SK-N-SH treated with all-trans-retinoic acid at 6 μM for 48 hours (cell line): ENCODE measurements at regions not wholly inside any gene's neighbourhood (a gene's known extent, or its start where the extent isn't known, plus 50 kb on each side); places are given as distances from the start of the nearest gene placed in this dataset.

Experiments
- ATAC-seq: fragments of 200-7000 bp; cut with Tn5 transposase; 3 replicates; pipeline ENCODE4 v1.9.1; 2020; ENCODE audit warnings: mild to moderate bottlenecking, moderate library complexity
- ARNTL ChIP-seq: fragments of 450-650 bp; formaldehyde crosslinking; IDR thresholded peaks from 2 replicates; pipeline ENCODE4 v1.5.0; 2020; ENCODE audit warnings: low read depth, mild to moderate bottlenecking, moderate library complexity, borderline replicate concordance
- BACH2 ChIP-seq: fragments of 250-450 bp; sonication (Bioruptor Pico); IDR thresholded peaks from 2 replicates; pipeline ENCODE4 v1.9.0; 2021; ENCODE audit warnings: mild to moderate bottlenecking, borderline replicate concordance
- CREB5 ChIP-seq: fragments of 250-450 bp; sonication (Bioruptor Pico); IDR thresholded peaks from 2 replicates; pipeline ENCODE4 v1.5.1; 2020; ENCODE audit warnings: low read depth, mild to moderate bottlenecking, moderate library complexity
- ESRRG ChIP-seq: fragments of 250-450 bp; sonication (Bioruptor Pico); IDR thresholded peaks from 2 replicates; pipeline ENCODE4 v1.6.1; 2021; ENCODE audit warnings: mild to moderate bottlenecking
- GLIS3 ChIP-seq: fragments of 250-450 bp; sonication (Bioruptor Pico); IDR thresholded peaks from 2 replicates; pipeline ENCODE4 v1.5.0; 2020; ENCODE audit warnings: mild to moderate bottlenecking, moderate library complexity
- ISL1 ChIP-seq: fragments of 250-450 bp; sonication (Bioruptor Pico); IDR thresholded peaks from 2 replicates; pipeline ENCODE4 v2.1.2; 2022; ENCODE audit warnings: mild to moderate bottlenecking, moderate library complexity
- OSR1 ChIP-seq: fragments of 250-450 bp; sonication (Bioruptor Pico); IDR thresholded peaks from 2 replicates; pipeline ENCODE4 v1.8.0; 2022; ENCODE audit warnings: moderate library complexity, mild to moderate bottlenecking, inconsistent platforms
- POU6F1 ChIP-seq: fragments of 250-450 bp; sonication (Bioruptor Pico); IDR thresholded peaks from 2 replicates; pipeline ENCODE4 v1.8.0; 2021; ENCODE audit warnings: low read depth, mild to moderate bottlenecking, moderate library complexity, borderline replicate concordance
- PPARA ChIP-seq: fragments of 250-450 bp; sonication (Bioruptor Pico); IDR thresholded peaks from 2 replicates; pipeline ENCODE4 v1.5.0; 2020; ENCODE audit warnings: mild to moderate bottlenecking, borderline replicate concordance
- RARB ChIP-seq: fragments of 250-450 bp; sonication (Bioruptor Pico); IDR thresholded peaks from 2 replicates; pipeline ENCODE4 v1.8.0; 2021; ENCODE audit warnings: mild to moderate bottlenecking, moderate library complexity
- SNAI2 ChIP-seq: fragments of 250-450 bp; sonication (Bioruptor Pico); IDR thresholded peaks from 2 replicates; pipeline ENCODE4 v1.5.0; 2020; ENCODE audit warnings: mild to moderate bottlenecking, moderate library complexity
- TCF4 ChIP-seq: fragments of 250-450 bp; sonication (Bioruptor Pico); IDR thresholded peaks from 2 replicates; pipeline ENCODE4 v1.8.0; 2021; ENCODE audit warnings: mild to moderate bottlenecking, moderate library complexity, borderline replicate concordance
- TOX ChIP-seq: fragments of 250-450 bp; sonication (Bioruptor Pico); IDR thresholded peaks from 2 replicates; pipeline ENCODE4 v1.8.0; 2021; ENCODE audit warnings: mild to moderate bottlenecking, moderate library complexity, borderline replicate concordance
- TSHZ2 ChIP-seq: fragments of 250-450 bp; sonication (Bioruptor Pico); IDR thresholded peaks from 2 replicates; pipeline ENCODE4 v1.5.0; 2020; ENCODE audit warnings: mild to moderate bottlenecking, moderate library complexity
- ZFP3 ChIP-seq: fragments of 250-450 bp; sonication (Bioruptor Pico); IDR thresholded peaks from 2 replicates; pipeline ENCODE4 v1.5.0; 2020; ENCODE audit warnings: mild to moderate bottlenecking, moderate library complexity
- ZFP30 ChIP-seq: fragments of 450-650 bp; formaldehyde crosslinking; IDR thresholded peaks from 2 replicates; pipeline ENCODE4 v1.5.0; 2022; ENCODE audit warnings: mild to moderate bottlenecking, moderate library complexity
- ZNF565 ChIP-seq: fragments of 450-650 bp; formaldehyde crosslinking; conservative IDR thresholded peaks from 2 replicates; pipeline ENCODE4 v1.5.0; 2020; ENCODE audit warnings: low read depth, mild to moderate bottlenecking, moderate library complexity
- ZNF70 ChIP-seq: fragments of 450-650 bp; formaldehyde crosslinking; IDR thresholded peaks from 2 replicates; pipeline ENCODE4 v1.5.0; 2020; ENCODE audit warnings: mild to moderate bottlenecking, moderate library complexity
- ZNF8 ChIP-seq: fragments of 450-650 bp; formaldehyde crosslinking; IDR thresholded peaks from 2 replicates; pipeline ENCODE4 v1.5.0; 2020; ENCODE audit warnings: mild to moderate bottlenecking, moderate library complexity
- TF ChIP-seq, protein P1 (sequence below): fragments of 250-450 bp; sonication (Bioruptor Pico); IDR thresholded peaks from 2 replicates; pipeline ENCODE4 v1.8.0; 2020; ENCODE audit warnings: mild to moderate bottlenecking, moderate library complexity, borderline replicate concordance
- TF ChIP-seq, protein P2 (sequence below): fragments of 250-450 bp; sonication (Bioruptor Pico); IDR thresholded peaks from 2 replicates; pipeline ENCODE4 v1.5.1; 2021; ENCODE audit warnings: mild to moderate bottlenecking, moderate library complexity

GRCh38 chr11:119902656-119903231 is 173.7 kb upstream of the NECTIN1 start:
- TF ChIP-seq TCF4 (CRISPR knock-in tag) (no peak), ZFP3 (CRISPR knock-in tag) (no peak), SNAI2 (CRISPR knock-in tag) (no peak), POU6F1 (CRISPR knock-in tag) (no peak), BACH2 (no peak), OSR1 (no peak), GLIS3 (no peak), PPARA (no peak), ZNF565 (no peak), TSHZ2 (no peak), RARB (no peak), ESRRG (CRISPR knock-in tag) (no peak), ISL1 (CRISPR knock-in tag) (no peak), CREB5 (CRISPR knock-in tag) (no peak), TOX (CRISPR knock-in tag) (no peak), ZNF70 (no peak), ARNTL (CRISPR knock-in tag) (no peak), ZNF8 (CRISPR knock-in tag) (no peak)
- TF ChIP-seq, protein P1, sequence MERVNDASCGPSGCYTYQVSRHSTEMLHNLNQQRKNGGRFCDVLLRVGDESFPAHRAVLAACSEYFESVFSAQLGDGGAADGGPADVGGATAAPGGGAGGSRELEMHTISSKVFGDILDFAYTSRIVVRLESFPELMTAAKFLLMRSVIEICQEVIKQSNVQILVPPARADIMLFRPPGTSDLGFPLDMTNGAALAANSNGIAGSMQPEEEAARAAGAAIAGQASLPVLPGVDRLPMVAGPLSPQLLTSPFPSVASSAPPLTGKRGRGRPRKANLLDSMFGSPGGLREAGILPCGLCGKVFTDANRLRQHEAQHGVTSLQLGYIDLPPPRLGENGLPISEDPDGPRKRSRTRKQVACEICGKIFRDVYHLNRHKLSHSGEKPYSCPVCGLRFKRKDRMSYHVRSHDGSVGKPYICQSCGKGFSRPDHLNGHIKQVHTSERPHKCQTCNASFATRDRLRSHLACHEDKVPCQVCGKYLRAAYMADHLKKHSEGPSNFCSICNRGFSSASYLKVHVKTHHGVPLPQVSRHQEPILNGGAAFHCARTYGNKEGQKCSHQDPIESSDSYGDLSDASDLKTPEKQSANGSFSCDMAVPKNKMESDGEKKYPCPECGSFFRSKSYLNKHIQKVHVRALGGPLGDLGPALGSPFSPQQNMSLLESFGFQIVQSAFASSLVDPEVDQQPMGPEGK (CRISPR knock-in tag) = no peak
- TF ChIP-seq, protein P2, sequence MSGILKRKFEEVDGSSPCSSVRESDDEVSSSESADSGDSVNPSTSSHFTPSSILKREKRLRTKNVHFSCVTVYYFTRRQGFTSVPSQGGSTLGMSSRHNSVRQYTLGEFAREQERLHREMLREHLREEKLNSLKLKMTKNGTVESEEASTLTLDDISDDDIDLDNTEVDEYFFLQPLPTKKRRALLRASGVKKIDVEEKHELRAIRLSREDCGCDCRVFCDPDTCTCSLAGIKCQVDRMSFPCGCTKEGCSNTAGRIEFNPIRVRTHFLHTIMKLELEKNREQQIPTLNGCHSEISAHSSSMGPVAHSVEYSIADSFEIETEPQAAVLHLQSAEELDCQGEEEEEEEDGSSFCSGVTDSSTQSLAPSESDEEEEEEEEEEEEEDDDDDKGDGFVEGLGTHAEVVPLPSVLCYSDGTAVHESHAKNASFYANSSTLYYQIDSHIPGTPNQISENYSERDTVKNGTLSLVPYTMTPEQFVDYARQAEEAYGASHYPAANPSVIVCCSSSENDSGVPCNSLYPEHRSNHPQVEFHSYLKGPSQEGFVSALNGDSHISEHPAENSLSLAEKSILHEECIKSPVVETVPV = no peak
- no peak for ATAC-seq

DNA sequence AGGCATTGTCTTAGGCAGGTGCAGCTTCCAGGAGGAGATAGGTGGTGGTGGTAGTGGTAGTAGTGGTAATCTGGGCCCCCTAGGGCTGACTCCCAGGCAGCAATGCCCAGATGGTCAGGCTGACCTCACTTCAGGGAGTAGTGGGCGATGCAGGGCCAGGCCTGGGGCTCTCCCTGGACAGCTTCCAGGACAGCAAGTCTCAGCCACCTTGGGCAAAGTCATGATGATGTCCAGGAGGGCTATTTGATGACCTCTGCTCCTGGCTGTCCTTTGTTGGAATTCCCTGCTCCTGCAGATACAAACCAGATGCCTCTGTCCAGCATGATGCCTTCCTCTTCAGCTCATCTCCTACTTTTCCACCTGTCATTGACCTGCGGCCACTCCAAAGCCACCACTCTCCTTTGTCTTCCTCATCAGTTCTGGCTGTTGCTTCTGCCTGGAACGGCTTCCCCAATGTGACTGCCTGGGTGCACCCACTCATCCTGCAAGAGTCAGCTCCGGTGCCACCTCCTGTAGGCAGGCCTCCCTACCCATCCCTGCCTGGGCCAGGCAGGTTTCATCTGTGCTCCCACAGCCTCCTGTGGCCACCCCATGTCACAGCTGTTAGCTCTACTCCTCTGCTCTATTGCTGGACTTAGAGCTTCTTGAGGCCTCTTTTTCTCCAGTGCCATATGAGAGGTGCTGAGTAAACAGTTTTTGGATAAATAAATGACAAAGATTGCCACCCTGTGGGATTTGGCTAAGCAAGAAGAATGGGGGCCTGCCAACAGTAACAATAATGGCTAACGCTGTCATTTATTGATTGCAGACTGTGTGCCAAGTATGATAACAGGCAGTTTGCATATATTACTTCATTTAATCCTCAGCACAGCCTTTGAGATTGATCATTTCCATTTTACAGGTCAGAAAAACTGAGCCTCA is 172.9 kb upstream of the NECTIN1 start:
- TF ChIP-seq PPARA (no peak), SNAI2 (CRISPR knock-in tag) (no peak), TSHZ2 (no peak), ZFP30 (CRISPR knock-in tag) (no peak), ZFP3 (CRISPR knock-in tag) (no peak), TCF4 (CRISPR knock-in tag) (no peak), GLIS3 (no peak), ISL1 (CRISPR knock-in tag) (no peak), ZNF565 (no peak), ZNF8 (CRISPR knock-in tag) (no peak)
- ATAC-seq = no peak
